H9 (cell line): ENCODE measurements at regions not wholly inside any gene's neighbourhood (a gene's known extent, or its start where the extent isn't known, plus 50 kb on each side); places are given as distances from the start of the nearest gene placed in this dataset.

Source experiments
- DNase-seq: peaks from one replicate; pipeline ENCODE4 v3.0.0-alpha.2; 2017
- H2AFZ ChIP-seq: one replicate; pipeline ENCODE4 v1.6.1; 2013; ENCODE audit warnings: mild to moderate bottlenecking, low read length, control low read depth, moderate library complexity
- H2AK5ac ChIP-seq: 2 replicates; pipeline ENCODE4 v1.6.1; 2013; ENCODE audit warnings: low read length, control low read depth, mixed read lengths; ENCODE audit not compliant: insufficient read length
- H2BK120ac ChIP-seq: one replicate; pipeline ENCODE4 v1.6.1; 2013; ENCODE audit warnings: low read depth, mild to moderate bottlenecking, low read length, control low read depth, inconsistent platforms; ENCODE audit not compliant: poor library complexity, severe bottlenecking
- H2BK12ac ChIP-seq: 2 replicates; pipeline ENCODE4 v1.6.1; 2013; ENCODE audit warnings: low read length, control low read depth, mixed read lengths, low read depth; ENCODE audit not compliant: insufficient read length
- H2BK15ac ChIP-seq: 2 replicates; pipeline ENCODE4 v1.6.1; 2013; ENCODE audit warnings: low read depth, low read length, control low read depth
- H2BK20ac ChIP-seq: one replicate; pipeline ENCODE4 v1.6.1; 2013; ENCODE audit warnings: low read depth, mild to moderate bottlenecking, low read length, control low read depth, inconsistent platforms; ENCODE audit not compliant: poor library complexity, severe bottlenecking
- H2BK5ac ChIP-seq: 2 replicates; pipeline ENCODE4 v1.6.1; 2013; ENCODE audit warnings: low read length, control low read depth, mixed read lengths; ENCODE audit not compliant: insufficient read length
- H3K14ac ChIP-seq: 2 replicates; pipeline ENCODE4 v1.6.1; 2013; ENCODE audit warnings: low read length, control low read depth; ENCODE audit not compliant: insufficient read depth
- H3K18ac ChIP-seq: 2 replicates; pipeline ENCODE4 v1.6.1; 2013; ENCODE audit warnings: low read depth, mild to moderate bottlenecking, mixed read lengths, low read length, control low read depth; ENCODE audit not compliant: insufficient read length
- H3K23ac ChIP-seq: 2 replicates; pipeline ENCODE4 v1.6.1; 2013; ENCODE audit warnings: low read length, control low read depth, mixed read lengths, low read depth; ENCODE audit not compliant: insufficient read length
- H3K23me2 ChIP-seq: 2 replicates; pipeline ENCODE4 v1.6.1; 2013; ENCODE audit warnings: low read depth, mild to moderate bottlenecking, mixed read lengths, low read length, control low read depth; ENCODE audit not compliant: insufficient read length, poor library complexity, severe bottlenecking
- H3K27ac ChIP-seq: 2 replicates; pipeline ENCODE4 v1.5.1; 2013; ENCODE audit warnings: low read length, control low read depth, mixed read lengths, low read depth; ENCODE audit not compliant: insufficient read length
- H3K27me3 ChIP-seq: 2 replicates; pipeline ENCODE4 v1.6.1; 2013; ENCODE audit warnings: low read length, control low read depth, inconsistent platforms; ENCODE audit not compliant: insufficient read depth
- H3K4ac ChIP-seq: 2 replicates; pipeline ENCODE4 v1.6.1; 2013; ENCODE audit warnings: low read depth, mild to moderate bottlenecking, control low read depth, inconsistent platforms, low read length, moderate library complexity
- H3K4me1 ChIP-seq: 2 replicates; pipeline ENCODE4 v1.6.1; 2013; ENCODE audit warnings: low read length, control low read depth, inconsistent platforms; ENCODE audit not compliant: insufficient read depth
- H3K4me2 ChIP-seq: 2 replicates; pipeline ENCODE4 v1.6.1; 2013; ENCODE audit warnings: low read length, control low read depth, mixed read lengths; ENCODE audit not compliant: insufficient read length, insufficient read depth
- H3K56ac ChIP-seq: 2 replicates; pipeline ENCODE4 v1.6.1; 2013; ENCODE audit warnings: low read depth, mild to moderate bottlenecking, mixed read lengths, low read length, control low read depth; ENCODE audit not compliant: insufficient read length
- H3K79me1 ChIP-seq: 2 replicates; pipeline ENCODE4 v1.6.1; 2013; ENCODE audit warnings: low read depth, mild to moderate bottlenecking, moderate library complexity, low read length, control low read depth, inconsistent platforms; ENCODE audit not compliant: insufficient read depth, poor library complexity, severe bottlenecking
- H3K79me2 ChIP-seq: 2 replicates; pipeline ENCODE4 v1.6.1; 2013; ENCODE audit warnings: low read length, control low read depth, inconsistent platforms; ENCODE audit not compliant: insufficient read depth
- H3K9ac ChIP-seq: 2 replicates; pipeline ENCODE4 v1.6.1; 2013; ENCODE audit warnings: low read length, control low read depth, mixed read lengths; ENCODE audit not compliant: insufficient read length; ENCODE audit errors: extremely low read depth
- H3K9me3 ChIP-seq: one replicate; pipeline ENCODE4 v1.6.1; 2013; ENCODE audit warnings: low read depth, low read length, inconsistent platforms; ENCODE audit not compliant: control insufficient read depth
- H3T11ph ChIP-seq: one replicate; pipeline ENCODE4 v1.6.1; 2013; ENCODE audit warnings: mild to moderate bottlenecking, low read length, control low read depth, inconsistent platforms
- H4K20me1 ChIP-seq: one replicate; pipeline ENCODE4 v1.6.1; 2013; ENCODE audit not compliant: control insufficient read depth, insufficient read length, insufficient read depth
- H4K5ac ChIP-seq: 2 replicates; pipeline ENCODE4 v1.6.1; 2013; ENCODE audit warnings: low read depth, mild to moderate bottlenecking, mixed read lengths, low read length, control low read depth; ENCODE audit not compliant: insufficient read length
- H4K8ac ChIP-seq: replicated peaks from 2 replicates; pipeline ENCODE4 v1.6.1; 2013; ENCODE audit warnings: low read length, control low read depth, mixed read lengths, low read depth; ENCODE audit not compliant: insufficient read length
- H4K91ac ChIP-seq: 2 replicates; pipeline ENCODE4 v1.6.1; 2013; ENCODE audit warnings: low read depth, mild to moderate bottlenecking, moderate library complexity, mixed read lengths, low read length, control low read depth; ENCODE audit not compliant: insufficient read length
- H3K27ac Mint-ChIP-seq, 3 experiments: 2 replicates in 2 of 3; 3 replicates in 1 of 3; pipeline ENCODE4 v1.8.0; 2020 to 2021; ENCODE audit warnings: mixed read lengths in 3 of 3, mild to moderate bottlenecking in 1 of 3, moderate library complexity in 1 of 3
- H3K27me3 Mint-ChIP-seq: 2 replicates; pipeline ENCODE4 v1.8.0; 2021; ENCODE audit warnings: low read depth, mild to moderate bottlenecking, moderate library complexity, mixed read lengths
- H3K36me3 Mint-ChIP-seq, 3 experiments: 2 replicates in 2 of 3; 3 replicates in 1 of 3; pipeline ENCODE4 v1.8.0; 2020 to 2021; ENCODE audit warnings: low read depth in 3 of 3, mixed read lengths in 3 of 3; ENCODE audit not compliant: insufficient read depth in 1 of 3
- H3K4me1 Mint-ChIP-seq, 2 experiments: 2 replicates each; pipeline ENCODE4 v1.8.0; 2020; ENCODE audit warnings: mixed read lengths in 2 of 2
- H3K4me3 Mint-ChIP-seq, 2 experiments: 2 replicates in 1 of 2; 3 replicates in 1 of 2; pipeline ENCODE4 v1.8.0; 2020 to 2021; ENCODE audit warnings: mild to moderate bottlenecking in 2 of 2, mixed read lengths in 2 of 2, moderate library complexity in 1 of 2
- H3K9me3 Mint-ChIP-seq, 2 experiments: 2 replicates in 1 of 2; 3 replicates in 1 of 2; pipeline ENCODE4 v1.8.0; 2020; ENCODE audit warnings: mild to moderate bottlenecking in 2 of 2, mixed read lengths in 2 of 2, moderate library complexity in 1 of 2
- CTCF ChIP-seq: fragments of 200-600 bp; sonication (generic); conservative IDR thresholded peaks from 3 replicates; pipeline ENCODE4 v1.8.0; 2021; ENCODE audit warnings: antibody characterized with exemption, mild to moderate bottlenecking
- whole genome bisulfite sequencing: extraction: QIAGEN DNeasy Blood & Tissue Kit; methylation state at CpG from one replicate; pipeline ENCODE4 v1.1.7; 2013; ENCODE audit warnings: missing lambda C conversion rate, low lambda C conversion rate, mixed read lengths; ENCODE audit not compliant: insufficient read length; ENCODE audit errors: extremely low coverage; 5-methylcytosine and 5-hydroxymethylcytosine counted together

GRCh38 chr3:137471558-137472204 lies 292.4 kb upstream of the SOX14 start:
- no peak overlapping the region; the same call in 1 of the 2 replicates for H2BK15ac ChIP-seq
- no peak overlapping the region for H3K14ac ChIP-seq
- H4K8ac ChIP-seq, result no peak overlapping the region
- Mint-ChIP-seq H3K9me3 (no peaks in the 10 kb centered on the region), H3K4me3 (no peak overlapping the region), H3K27me3 (peaks cover 2% of the 10 kb centered on the region; the same call in 1 of the 2 replicates), H3K27ac (no peak overlapping the region; a peak in 1 of 7 replicates), H3K36me3 (no peaks in the 10 kb centered on the region), H3K4me1 (peaks cover 13 to 19% of the 10 kb centered on the region in 2 experiments)
- H3K9me3 ChIP-seq, result no peaks in the 10 kb centered on the region
- H3K23me2 ChIP-seq, result no peaks in the 10 kb centered on the region
- no peaks in the 10 kb centered on the region for H4K20me1 ChIP-seq
- no peaks in the 10 kb centered on the region for H3K79me1 ChIP-seq
- no peak overlapping the region for H2BK12ac ChIP-seq
- H2BK20ac ChIP-seq, result no peak overlapping the region
- no peak overlapping the region for H3K27ac ChIP-seq
- H3K4me1 ChIP-seq, result no peaks in the 10 kb centered on the region
- H3K9ac ChIP-seq, result no peak overlapping the region
- no peak overlapping the region for H2BK5ac ChIP-seq
- no peak overlapping the region for H4K5ac ChIP-seq
- H2AFZ ChIP-seq, result no peak overlapping the region
- no peak overlapping the region for H3K56ac ChIP-seq
- H3K23ac ChIP-seq, result no peak overlapping the region
- H3K27me3 ChIP-seq, result no peaks in the 10 kb centered on the region
- H2BK120ac ChIP-seq, result no peak overlapping the region
- WGBS, result no CpG with 5 or more reads among the region's 5 CpGs
- no peak overlapping the region for H3K4ac ChIP-seq
- TF ChIP-seq CTCF, result no peak
- DNase-seq, result no peak
- H3K4me2 ChIP-seq, result no peak overlapping the region
- H3T11ph ChIP-seq, result no peak overlapping the region
- H3K79me2 ChIP-seq, result no peaks in the 10 kb centered on the region
- no peak overlapping the region for H3K18ac ChIP-seq
- no peak overlapping the region for H2AK5ac ChIP-seq
- no peak overlapping the region for H4K91ac ChIP-seq
